HG02588 (cell line): ENCODE measurements at regions not wholly inside any gene's neighbourhood (a gene's known extent, or its start where the extent isn't known, plus 50 kb on each side); places are given as distances from the start of the nearest gene placed in this dataset.
A peak's percentile ranks its signal among the peaks of the same experiment; 100 is the strongest.

Experiments
- ATAC-seq: cut with Tn5 transposase; IDR thresholded peaks from one replicate; pipeline ENCODE4 v1.9.1; 2021; ENCODE audit warnings: mild to moderate bottlenecking, moderate library complexity; ENCODE audit not compliant: unreplicated experiment

DNA sequence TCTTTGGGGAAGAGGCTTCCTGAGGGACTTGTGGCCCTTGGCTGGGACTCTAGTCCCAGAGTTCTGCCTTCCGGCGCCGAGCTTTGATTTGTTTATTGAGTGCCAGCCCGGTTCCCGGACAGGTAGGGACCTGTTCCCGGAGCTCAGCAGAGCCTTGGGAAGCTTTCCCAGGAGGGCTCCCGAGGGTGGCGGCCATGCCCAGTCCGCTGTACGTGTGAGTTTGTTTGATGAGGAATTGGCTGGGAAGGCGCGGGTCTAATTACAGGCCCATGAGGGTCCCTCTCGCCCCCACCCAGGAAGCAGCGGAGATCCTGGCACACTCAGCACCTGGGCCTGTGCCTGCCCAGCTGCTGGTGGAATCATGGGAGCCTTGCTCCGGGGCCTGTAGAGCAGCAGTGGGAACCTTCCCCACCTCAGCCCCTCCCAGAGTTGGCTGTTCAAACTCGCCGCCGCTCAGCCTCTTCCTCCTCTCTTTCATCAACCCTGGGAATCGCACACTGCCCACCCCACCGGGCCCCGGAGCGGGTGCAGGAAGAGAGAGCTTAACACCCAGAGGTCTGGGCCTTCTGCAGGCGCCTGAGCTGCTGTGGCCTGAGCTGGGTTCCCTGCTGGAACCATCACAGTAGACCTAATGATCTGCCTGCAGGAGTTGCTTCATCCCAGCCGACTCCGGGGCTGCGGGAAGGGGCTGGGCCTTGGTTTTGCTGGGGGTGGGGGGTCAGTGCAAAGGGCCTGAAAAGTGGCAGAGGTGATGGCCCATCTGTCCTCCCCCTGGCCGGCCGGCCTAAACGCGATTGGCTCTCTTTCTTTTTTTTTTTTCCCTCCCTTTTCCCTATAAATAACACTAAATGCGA is 313.7 kb downstream of the SEC14L1 start:
- no peak for ATAC-seq

DNA sequence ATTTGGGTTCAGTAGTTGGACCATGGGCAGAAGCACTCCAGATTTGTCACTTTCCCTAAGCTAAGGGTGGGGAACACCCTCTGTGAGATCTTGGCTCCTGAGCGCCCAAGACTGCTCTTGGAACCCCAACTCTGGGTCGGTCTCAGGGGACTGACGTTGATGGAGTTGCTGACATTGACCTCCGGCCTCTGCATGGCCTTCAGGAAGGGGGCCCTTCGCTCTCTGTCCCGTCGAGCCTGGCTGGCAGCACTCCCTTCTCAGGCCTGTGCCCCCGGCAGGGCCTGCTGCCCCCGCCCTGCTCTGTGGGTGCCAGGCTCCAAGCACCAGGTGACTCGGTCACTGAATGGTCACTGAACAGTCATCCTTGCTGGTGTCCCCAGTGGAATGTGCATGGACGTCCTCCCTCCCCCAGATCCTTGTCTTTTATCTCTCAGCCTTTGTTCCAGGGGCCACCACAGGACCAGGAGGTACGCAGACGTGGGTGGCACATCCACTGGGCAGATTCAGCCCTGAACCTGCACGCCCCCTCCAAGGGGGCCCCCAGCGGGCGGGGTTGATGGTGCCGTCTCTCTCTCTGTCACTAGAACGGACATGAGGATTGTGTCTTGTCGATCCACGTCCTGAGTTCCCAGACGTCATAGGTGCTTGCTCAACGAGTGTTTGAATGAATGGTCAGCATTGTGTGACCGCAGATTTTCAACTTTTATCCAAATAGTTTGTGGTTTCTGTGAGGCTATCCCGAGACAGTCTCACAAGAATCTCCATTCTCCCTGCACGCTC is 314.5 kb downstream of the SEC14L1 start:
- ATAC-seq, result no peak

DNA sequence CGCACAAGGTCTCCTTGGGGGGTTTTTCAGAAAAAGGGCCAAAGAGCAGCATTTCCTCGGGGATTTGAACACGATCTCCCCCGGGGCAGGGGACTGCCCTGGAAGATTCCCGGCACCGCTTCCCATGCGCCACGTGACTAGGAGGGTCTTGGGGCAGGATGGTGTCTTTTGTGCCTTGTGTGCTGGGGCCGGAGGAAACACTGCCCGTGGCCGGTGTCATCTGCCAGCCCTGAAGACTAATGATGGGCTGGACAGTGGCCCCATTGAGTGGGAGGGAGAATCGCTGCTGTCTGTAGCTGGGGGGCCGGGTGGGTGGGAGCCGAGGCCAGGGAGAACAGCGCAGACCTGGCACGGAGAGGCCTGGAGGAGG is 315.1 kb downstream of the SEC14L1 start:
- no peak for ATAC-seq

- ATAC-seq, result no peak
Observed at GRCh38 chr17:77456271-77456950, 315.6 kb downstream of the SEC14L1 start.

- no peak for ATAC-seq
Observed at GRCh38 chr17:77456951-77457548, 316.3 kb downstream of the SEC14L1 start.

DNA sequence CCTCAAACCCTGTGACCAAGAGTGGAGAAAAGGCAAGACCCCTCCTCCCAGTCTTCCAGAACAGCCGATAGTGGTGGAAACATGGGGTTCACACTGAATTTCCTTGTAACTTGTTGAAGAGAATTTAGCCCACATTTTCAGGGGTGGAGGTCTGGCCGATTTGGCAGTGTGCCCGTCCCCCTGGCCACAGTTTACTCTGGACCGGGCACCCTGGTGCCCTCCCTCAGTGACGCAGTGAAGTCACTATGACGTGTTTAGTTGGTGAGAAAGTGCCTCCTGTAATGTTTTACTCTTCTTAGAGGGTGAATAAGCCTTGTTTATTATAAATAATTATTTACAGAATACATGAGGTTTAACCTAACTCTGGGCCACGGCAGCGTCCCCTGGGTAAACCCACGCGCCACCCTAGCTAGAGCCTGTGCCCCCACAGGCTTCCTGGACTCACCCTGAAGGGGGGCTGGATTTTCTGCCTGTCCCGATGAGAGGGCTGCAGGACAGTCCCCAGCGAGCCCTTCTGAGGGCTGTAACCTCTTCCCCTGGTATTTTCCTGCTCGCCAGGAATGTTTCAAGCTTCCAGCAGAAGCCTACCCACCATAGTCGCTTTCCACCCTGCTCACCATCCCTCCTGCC is 316.9 kb downstream of the SEC14L1 start:
- no peak for ATAC-seq

GRCh38 chr17:77458202-77459017 is 317.6 kb downstream of the SEC14L1 start:
- no peak for ATAC-seq

DNA sequence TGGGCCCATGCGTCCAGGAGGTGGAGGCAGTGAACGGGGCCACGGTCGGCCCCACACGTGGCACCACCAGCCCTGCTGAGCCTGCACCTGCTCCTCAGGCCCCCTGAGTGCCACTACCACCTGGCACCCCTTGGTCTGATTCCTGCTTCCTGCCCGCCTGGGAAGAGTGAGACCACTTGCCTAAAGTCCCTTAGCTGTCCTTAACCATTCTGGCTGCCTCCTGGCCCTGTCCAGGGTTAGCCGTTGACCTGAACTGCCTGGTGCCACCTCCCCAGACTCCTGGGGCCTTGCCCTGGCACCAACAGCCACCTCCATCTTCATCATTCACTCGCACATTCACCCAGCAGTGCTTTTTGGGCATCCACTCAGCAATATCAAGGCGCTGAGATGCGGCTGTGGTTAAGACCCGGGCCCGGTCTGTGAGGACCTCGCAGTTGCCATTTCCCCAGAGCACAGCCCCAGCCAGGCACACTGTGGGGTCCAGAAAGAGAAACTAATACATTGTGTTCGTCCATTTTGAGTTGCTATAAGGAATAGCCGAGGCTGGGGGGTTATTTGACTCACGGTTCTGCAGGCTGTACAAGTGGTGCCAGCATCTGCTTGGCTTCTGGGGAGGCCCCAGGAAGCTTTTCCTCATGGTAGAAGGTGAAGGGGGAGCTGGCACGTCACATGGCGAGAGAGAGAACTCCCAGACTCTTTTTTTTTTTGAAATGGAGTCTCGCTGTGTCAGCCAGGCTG is 318.4 kb downstream of the SEC14L1 start:
- ATAC-seq, result no peak

DNA sequence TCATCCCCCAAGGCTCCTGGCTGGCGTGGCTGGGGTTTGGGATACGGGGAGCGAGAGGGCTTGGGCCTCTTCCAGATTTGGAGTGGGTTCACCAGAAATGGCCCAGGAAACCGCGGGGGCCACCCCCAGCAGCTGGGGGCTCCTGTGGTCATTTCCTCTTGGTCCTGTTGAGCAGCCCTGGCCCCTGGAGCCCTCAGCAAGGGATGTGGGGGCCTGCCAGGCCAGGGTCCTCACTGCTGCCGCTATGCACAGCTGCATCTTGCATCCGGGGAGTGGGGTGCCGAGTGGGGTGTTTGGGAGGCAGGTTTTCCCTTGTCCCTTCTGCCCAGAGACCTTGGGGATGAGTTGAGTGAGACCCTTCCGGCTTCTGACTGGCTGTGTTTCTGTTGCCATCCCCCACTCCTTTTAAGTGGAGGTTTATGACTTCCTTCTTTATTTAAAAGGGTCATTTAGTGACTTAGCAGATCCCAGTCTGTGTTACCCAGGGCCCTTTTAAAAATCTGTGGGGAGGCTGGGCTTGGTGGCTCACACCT is 319.8 kb downstream of the SEC14L1 start:
- ATAC-seq, result no peak

DNA sequence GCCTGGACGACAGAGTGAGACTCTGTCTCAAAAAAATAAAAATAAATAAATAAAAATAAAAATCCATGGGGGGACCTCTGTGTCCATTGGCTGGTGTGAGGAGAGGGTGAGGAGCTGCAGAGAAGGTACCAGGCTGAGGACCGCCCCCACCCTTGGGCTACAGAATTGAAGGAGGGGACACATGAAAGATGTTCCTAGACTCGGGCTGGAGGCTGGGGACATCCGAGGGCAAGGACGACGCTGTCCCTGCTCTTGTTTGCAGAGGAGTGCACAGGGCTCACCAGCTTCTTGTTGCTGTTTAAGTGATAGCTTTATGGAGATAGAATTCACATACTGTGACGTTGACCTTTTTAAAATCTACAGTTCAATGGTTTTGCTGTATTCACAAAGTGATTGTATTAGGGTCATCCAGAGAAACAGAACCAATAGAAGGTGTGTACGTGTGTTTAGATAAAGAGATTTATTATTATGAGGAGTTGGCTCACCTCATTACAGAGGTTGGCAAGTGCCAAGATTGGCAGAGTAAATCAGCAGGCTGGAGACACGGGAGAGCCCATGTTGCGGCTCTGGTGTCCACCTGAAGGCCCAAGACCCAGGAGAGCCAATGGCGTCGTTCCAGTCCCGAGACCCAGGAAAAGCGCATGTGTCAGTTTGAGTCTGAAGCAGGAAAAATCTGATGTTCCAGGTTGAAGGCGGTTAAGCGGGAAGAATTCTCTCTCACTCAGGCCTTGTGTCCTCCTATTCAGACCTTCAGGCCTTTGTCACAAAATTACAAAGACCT is 320.7 kb downstream of the SEC14L1 start:
- ATAC-seq, result no peak

GRCh38 chr17:77462090-77462489 is 321.3 kb downstream of the SEC14L1 start:
- no peak for ATAC-seq

GRCh38 chr17:77462553-77463497 is 322.1 kb downstream of the SEC14L1 start:
- ATAC-seq, result no peak

GRCh38 chr17:77464988-77465357 is 324.2 kb downstream of the SEC14L1 start:
- ATAC-seq, result no peak

DNA sequence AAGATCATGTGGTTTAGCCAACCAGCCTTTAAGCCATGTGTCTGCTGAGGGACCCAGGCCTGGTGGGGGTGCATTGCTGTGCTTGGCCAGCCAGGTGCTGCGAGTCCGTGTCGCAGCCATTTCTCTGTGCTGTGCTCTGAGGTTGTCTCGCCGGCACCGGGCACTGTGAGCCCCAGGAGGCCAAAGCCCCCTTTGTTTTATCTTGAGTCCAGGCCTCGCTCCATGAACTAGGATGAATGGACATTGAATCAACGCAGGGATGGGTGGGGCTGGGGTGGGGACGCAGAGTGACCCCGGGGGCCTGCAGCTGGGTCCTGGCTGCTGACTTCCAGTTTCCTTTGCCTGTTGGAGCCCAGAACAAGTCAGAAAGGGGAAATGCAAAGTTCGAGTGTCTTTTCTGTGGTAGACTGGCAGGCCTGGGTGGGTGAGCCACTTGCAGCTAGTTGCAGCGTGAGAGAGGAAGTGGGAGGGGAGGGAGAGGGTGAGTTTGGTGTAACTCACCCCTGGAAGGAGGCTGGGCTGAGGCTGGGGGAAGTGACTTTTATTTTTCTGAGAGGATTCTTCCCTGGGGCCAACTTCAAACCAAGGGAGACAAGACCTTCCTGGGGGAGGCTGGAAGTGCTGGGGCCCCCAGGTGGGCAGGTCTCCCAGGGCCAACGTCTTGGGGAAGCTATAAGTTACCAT is 324.7 kb downstream of the SEC14L1 start:
- ATAC-seq, result peak; percentile 50

DNA sequence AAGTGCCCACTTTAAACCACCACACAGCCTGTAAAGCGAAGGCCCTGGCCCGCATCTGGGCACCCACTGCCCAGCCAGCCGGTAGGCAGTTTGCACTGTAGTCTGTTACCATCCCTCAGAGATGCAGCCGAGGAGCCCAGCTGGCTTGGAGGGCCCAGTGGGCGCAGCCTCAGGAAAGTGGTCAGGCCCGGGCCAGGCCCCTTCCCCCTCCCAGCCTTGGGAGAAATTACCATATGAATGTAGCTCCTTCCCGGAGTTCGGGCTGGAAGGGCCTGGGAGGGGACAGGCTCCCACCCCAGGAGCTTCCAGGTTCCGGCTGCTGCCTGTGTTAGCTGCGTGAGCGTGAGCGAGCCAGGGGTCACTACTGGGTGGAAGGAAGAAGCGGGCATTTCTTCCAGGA is 325.4 kb downstream of the SEC14L1 start:
- no peak for ATAC-seq

GRCh38 chr17:77466596-77467223 is 325.9 kb downstream of the SEC14L1 start:
- no peak for ATAC-seq
